ENCODE measurements at regions not wholly inside any gene's neighbourhood (a gene's known extent, or its start where the extent isn't known, plus 50 kb on each side); places are given as distances from the start of the nearest gene placed in this dataset.

DNA sequence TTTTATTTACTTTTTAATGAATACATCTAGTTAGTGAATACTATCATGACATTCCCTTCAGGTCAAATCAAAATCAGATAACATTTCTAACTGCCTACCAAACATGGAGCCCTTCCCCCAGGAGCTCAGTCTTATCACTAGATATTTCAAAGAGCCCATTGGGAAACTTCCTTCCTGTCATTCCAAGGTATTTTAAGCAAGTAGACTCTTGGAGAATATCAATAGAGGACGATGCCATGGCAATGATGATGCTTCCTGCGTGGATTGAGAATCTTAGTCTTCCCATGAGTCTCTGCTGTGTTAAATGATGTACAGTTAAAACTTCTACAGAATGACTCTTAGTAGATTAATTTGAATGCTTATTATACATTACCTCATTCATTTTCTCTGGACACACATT, 384.9 kb downstream of the CENPW start:
- no peak for TF ChIP-seq POLR2A (IDR thresholded peaks at IDR 0.05; ENCODE audit: borderline replicate concordance, extremely low read depth, insufficient read depth, insufficient read length)
- TF ChIP-seq, protein P1, sequence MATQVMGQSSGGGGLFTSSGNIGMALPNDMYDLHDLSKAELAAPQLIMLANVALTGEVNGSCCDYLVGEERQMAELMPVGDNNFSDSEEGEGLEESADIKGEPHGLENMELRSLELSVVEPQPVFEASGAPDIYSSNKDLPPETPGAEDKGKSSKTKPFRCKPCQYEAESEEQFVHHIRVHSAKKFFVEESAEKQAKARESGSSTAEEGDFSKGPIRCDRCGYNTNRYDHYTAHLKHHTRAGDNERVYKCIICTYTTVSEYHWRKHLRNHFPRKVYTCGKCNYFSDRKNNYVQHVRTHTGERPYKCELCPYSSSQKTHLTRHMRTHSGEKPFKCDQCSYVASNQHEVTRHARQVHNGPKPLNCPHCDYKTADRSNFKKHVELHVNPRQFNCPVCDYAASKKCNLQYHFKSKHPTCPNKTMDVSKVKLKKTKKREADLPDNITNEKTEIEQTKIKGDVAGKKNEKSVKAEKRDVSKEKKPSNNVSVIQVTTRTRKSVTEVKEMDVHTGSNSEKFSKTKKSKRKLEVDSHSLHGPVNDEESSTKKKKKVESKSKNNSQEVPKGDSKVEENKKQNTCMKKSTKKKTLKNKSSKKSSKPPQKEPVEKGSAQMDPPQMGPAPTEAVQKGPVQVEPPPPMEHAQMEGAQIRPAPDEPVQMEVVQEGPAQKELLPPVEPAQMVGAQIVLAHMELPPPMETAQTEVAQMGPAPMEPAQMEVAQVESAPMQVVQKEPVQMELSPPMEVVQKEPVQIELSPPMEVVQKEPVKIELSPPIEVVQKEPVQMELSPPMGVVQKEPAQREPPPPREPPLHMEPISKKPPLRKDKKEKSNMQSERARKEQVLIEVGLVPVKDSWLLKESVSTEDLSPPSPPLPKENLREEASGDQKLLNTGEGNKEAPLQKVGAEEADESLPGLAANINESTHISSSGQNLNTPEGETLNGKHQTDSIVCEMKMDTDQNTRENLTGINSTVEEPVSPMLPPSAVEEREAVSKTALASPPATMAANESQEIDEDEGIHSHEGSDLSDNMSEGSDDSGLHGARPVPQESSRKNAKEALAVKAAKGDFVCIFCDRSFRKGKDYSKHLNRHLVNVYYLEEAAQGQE (IDR thresholded peaks at IDR 0.05; ENCODE audit: low read depth): no peak
